ENCODE measurements at regions not wholly inside any gene's neighbourhood (a gene's known extent, or its start where the extent isn't known, plus 50 kb on each side); places are given as distances from the start of the nearest gene placed in this dataset.

- no peak for TF ChIP-seq POLR2AphosphoS5 (IDR thresholded peaks at IDR 0.05)
- TF ChIP-seq, protein P1, sequence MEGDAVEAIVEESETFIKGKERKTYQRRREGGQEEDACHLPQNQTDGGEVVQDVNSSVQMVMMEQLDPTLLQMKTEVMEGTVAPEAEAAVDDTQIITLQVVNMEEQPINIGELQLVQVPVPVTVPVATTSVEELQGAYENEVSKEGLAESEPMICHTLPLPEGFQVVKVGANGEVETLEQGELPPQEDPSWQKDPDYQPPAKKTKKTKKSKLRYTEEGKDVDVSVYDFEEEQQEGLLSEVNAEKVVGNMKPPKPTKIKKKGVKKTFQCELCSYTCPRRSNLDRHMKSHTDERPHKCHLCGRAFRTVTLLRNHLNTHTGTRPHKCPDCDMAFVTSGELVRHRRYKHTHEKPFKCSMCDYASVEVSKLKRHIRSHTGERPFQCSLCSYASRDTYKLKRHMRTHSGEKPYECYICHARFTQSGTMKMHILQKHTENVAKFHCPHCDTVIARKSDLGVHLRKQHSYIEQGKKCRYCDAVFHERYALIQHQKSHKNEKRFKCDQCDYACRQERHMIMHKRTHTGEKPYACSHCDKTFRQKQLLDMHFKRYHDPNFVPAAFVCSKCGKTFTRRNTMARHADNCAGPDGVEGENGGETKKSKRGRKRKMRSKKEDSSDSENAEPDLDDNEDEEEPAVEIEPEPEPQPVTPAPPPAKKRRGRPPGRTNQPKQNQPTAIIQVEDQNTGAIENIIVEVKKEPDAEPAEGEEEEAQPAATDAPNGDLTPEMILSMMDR (IDR thresholded peaks at IDR 0.05; ENCODE audit: poor library complexity, severe bottlenecking) = no peak
Measured at GRCh38 chr7:8823486-8823885, 390.1 kb downstream of the NXPH1 start.

Measured in neural cell (in vitro differentiated cells).